ENCODE measurements at regions not wholly inside any gene's neighbourhood (a gene's known extent, or its start where the extent isn't known, plus 50 kb on each side); places are given as distances from the start of the nearest gene placed in this dataset.

DNA sequence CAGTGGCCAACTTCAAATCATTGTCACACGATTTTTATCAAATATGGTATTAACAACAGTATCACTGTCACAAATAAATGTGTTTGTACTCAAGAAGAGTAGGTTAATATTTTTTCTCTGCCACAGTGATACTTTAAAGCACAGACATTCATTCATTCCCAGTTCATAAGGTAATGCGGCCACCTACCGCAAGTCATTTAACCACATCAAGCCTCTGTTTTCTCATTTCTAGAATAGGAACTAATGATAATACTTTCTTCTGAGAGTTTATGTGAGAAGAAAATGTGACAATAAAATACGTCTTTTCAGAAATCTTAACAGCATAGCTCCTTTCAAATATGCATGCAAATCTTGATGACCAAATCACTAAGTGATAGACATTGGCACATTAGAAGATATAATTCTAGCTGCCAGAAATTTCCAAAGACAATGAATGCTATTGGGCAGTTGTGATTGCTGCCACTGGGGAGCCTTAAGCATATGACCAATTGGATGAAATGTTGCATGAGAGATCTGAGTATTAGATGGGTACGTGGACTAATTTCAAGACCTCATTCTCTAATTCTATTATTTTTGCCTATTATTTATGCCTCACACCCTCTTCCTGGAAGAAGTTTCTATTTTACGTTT is 430.9 kb downstream of the PID1 start:
- TF ChIP-seq, protein P1, sequence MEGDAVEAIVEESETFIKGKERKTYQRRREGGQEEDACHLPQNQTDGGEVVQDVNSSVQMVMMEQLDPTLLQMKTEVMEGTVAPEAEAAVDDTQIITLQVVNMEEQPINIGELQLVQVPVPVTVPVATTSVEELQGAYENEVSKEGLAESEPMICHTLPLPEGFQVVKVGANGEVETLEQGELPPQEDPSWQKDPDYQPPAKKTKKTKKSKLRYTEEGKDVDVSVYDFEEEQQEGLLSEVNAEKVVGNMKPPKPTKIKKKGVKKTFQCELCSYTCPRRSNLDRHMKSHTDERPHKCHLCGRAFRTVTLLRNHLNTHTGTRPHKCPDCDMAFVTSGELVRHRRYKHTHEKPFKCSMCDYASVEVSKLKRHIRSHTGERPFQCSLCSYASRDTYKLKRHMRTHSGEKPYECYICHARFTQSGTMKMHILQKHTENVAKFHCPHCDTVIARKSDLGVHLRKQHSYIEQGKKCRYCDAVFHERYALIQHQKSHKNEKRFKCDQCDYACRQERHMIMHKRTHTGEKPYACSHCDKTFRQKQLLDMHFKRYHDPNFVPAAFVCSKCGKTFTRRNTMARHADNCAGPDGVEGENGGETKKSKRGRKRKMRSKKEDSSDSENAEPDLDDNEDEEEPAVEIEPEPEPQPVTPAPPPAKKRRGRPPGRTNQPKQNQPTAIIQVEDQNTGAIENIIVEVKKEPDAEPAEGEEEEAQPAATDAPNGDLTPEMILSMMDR (IDR thresholded peaks at IDR 0.05), result no peak
- TF ChIP-seq POLR2A (IDR thresholded peaks at IDR 0.05), result no peak

Data from body of pancreas (tissue), 4 donors.